K562 (cell line): ENCODE measurements at regions not wholly inside any gene's neighbourhood (a gene's known extent, or its start where the extent isn't known, plus 50 kb on each side); places are given as distances from the start of the nearest gene placed in this dataset.

ENCODE experiments used
- ATAC-seq: fragments of 200-7000 bp; cut with Tn5 transposase; 3 replicates; pipeline ENCODE4 v1.9.1; 2020; ENCODE audit warnings: moderate library complexity
- BruUV-seq: library from RNA; stranded (reverse); fragments of 400-500 nt; replicated peaks from 2 replicates; lab custom pipeline; 2021; lab: Mats Ljungman, UMichigan
- CTCF ChIA-PET: fragments of 300-600 bp; formaldehyde crosslinking; extraction: SDS; loops from one replicate; lab custom pipeline; 2021; ENCODE audit warnings: low intra/inter-chr PET ratio; lab: Yijun Ruan, JAX
- POLR2A ChIA-PET: fragments of 300-600, 350-650 bp; sonication (Branson Sonifier 250); formaldehyde crosslinking; extraction: SDS; loops from one replicate; lab custom pipeline; 2021; ENCODE audit warnings: antibody characterized with exemption, inconsistent platforms; lab: Yijun Ruan, JAX
- DNase-seq, 4 experiments: peaks; one replicate each; pipeline versions ENCODE4 v3.0.0 to v3.0.0-alpha.2; 2011 to 2018; ENCODE audit warnings: low spot score in 3 of 4, mixed read lengths in 3 of 4; ENCODE audit errors: extremely low read depth in 1 of 4
- FAIRE-seq: peaks from 2 replicates; lab custom pipeline; 2011; peaks lifted over from hg19 to GRCh38; lab: Jason Lieb, UNC
- H2AFZ ChIP-seq: 2 replicates; pipeline ENCODE4 v1.6.0; 2011; ENCODE audit warnings: low read depth, low read length, control low read depth, inconsistent platforms
- H3K27ac ChIP-seq: fragments of 200-600 bp; 3 replicates; pipeline ENCODE4 v1.8.0; 2011; ENCODE audit warnings: low read depth, mild to moderate bottlenecking, control low read depth, inconsistent platforms, low read length, moderate library complexity, mixed read lengths; ENCODE audit errors: extremely low read depth
- H3K27me3 ChIP-seq, 2 experiments: fragments of 300-600 bp in 1 of 2; 2 replicates in 1 of 2; 3 replicates in 1 of 2; pipeline versions ENCODE4 v1.6.0 to v1.8.0; 2011; ENCODE audit warnings: inconsistent platforms in 2 of 2, low read length in 2 of 2, mild to moderate bottlenecking in 1 of 2, mixed read lengths in 1 of 2, moderate library complexity in 1 of 2; ENCODE audit not compliant: control insufficient read depth in 2 of 2, insufficient read depth in 2 of 2
- H3K36me3 ChIP-seq: fragments of 300-600 bp; 3 replicates; pipeline ENCODE4 v1.8.0; 2011; ENCODE audit warnings: mild to moderate bottlenecking, low read length, inconsistent platforms; ENCODE audit not compliant: control insufficient read depth, insufficient read depth
- H3K4me1 ChIP-seq, 2 experiments: fragments of 200-600 bp in 1 of 2; replicated peaks in 1 of 2; 2 replicates in 1 of 2; 3 replicates in 1 of 2; pipeline versions ENCODE4 v1.5.1 to v1.8.0; 2011; ENCODE audit warnings: inconsistent platforms in 2 of 2, low read length in 2 of 2, mild to moderate bottlenecking in 1 of 2, mixed read lengths in 1 of 2, moderate library complexity in 1 of 2; ENCODE audit not compliant: control insufficient read depth in 2 of 2, insufficient read depth in 2 of 2
- H3K4me2 ChIP-seq: 2 replicates; pipeline ENCODE4 v1.6.1; 2011; ENCODE audit warnings: low read length, control low read depth, inconsistent platforms, mixed read lengths; ENCODE audit not compliant: insufficient read depth
- H3K4me3 ChIP-seq: fragments of 200-600 bp; sonication (generic), shearing (Covaris generic); 2 replicates; pipeline ENCODE4 v1.5.1; 2016; ENCODE audit warnings: control low read depth, inconsistent platforms
- H3K79me2 ChIP-seq: fragments of 200-600 bp; 3 replicates; pipeline ENCODE4 v1.8.0; 2011; ENCODE audit warnings: low read length, inconsistent platforms; ENCODE audit not compliant: control insufficient read depth, insufficient read depth
- H3K9ac ChIP-seq, 2 experiments: 2 replicates each; pipeline versions ENCODE4 v1.6.0 to v1.6.1; 2011; ENCODE audit warnings: low read depth in 2 of 2, low read length in 2 of 2, control low read depth in 1 of 2, inconsistent platforms in 1 of 2, mild to moderate bottlenecking in 1 of 2, mixed read lengths in 1 of 2; ENCODE audit not compliant: insufficient read depth in 1 of 2
- H3K9me1 ChIP-seq: one replicate; pipeline ENCODE4 v1.6.0; 2011; ENCODE audit warnings: inconsistent platforms, mild to moderate bottlenecking, low read length, moderate library complexity; ENCODE audit not compliant: control insufficient read depth, insufficient read depth
- H3K9me3 ChIP-seq: replicated peaks from 2 replicates; pipeline ENCODE4 v1.5.1; 2011; ENCODE audit warnings: low read depth, low read length, inconsistent platforms; ENCODE audit not compliant: control insufficient read depth, insufficient read depth
- H4K20me1 ChIP-seq: replicated peaks from 2 replicates; pipeline ENCODE4 v1.6.1; 2011; ENCODE audit warnings: low read length, inconsistent platforms, mixed read lengths; ENCODE audit not compliant: control insufficient read depth, insufficient read depth
- CEBPG ChIP-seq, 3 experiments: fragments of 200-800 bp in 1 of 3; sonication (Bioruptor generic) in 1 of 3; sonication (generic) in 1 of 3; formaldehyde crosslinking in 1 of 3; IDR thresholded peaks in 2 of 3; conservative IDR thresholded peaks in 1 of 3; 2 replicates each; pipeline versions ENCODE4 v1.6.1 to v1.8.0; 2016 to 2022; ENCODE audit warnings: missing compliant biosample characterization in 2 of 3, missing genetic modification characterization in 2 of 3, mild to moderate bottlenecking in 1 of 3, missing genetic modification reagents in 1 of 3
- FOXM1 ChIP-seq, 2 experiments: fragments of 450-650 bp in 1 of 2; sonication (generic) in 1 of 2; formaldehyde crosslinking in 1 of 2; IDR thresholded peaks; 2 replicates each; pipeline versions ENCODE4 v1.6.1 to v1.9.0; 2017 to 2022; ENCODE audit warnings: low read depth in 2 of 2, mild to moderate bottlenecking in 2 of 2, missing genetic modification reagents in 1 of 2, moderate library complexity in 1 of 2
- IRF9 ChIP-seq: fragments of 450-650 bp; IDR thresholded peaks from 2 replicates; pipeline ENCODE4 v1.6.1; 2016; ENCODE audit warnings: missing biosample characterization, missing genetic modification characterization
- NELFE ChIP-seq: IDR thresholded peaks from 2 replicates; pipeline ENCODE4 v1.6.1; 2011; ENCODE audit warnings: mild to moderate bottlenecking; ENCODE audit not compliant: insufficient read depth, insufficient read length
- OTX1 ChIP-seq: fragments of 450-650 bp; formaldehyde crosslinking; IDR thresholded peaks from 2 replicates; pipeline ENCODE4 v1.4.0; 2022; ENCODE audit warnings: mild to moderate bottlenecking
- PATZ1 ChIP-seq: fragments of 250-450 bp; sonication (Bioruptor Pico); IDR thresholded peaks from 2 replicates; pipeline ENCODE4 v1.5.0; 2020; ENCODE audit warnings: mild to moderate bottlenecking, borderline replicate concordance
- PTBP1 ChIP-seq: fragments of 200-400 bp; formaldehyde crosslinking; IDR thresholded peaks from 2 replicates; pipeline ENCODE4 v1.6.1; 2017; ENCODE audit warnings: low read depth, low read length
- RBM15 ChIP-seq: fragments of 200-400 bp; formaldehyde crosslinking; IDR thresholded peaks from 2 replicates; pipeline ENCODE4 v1.6.1; 2018; ENCODE audit warnings: mild to moderate bottlenecking, low read length, moderate library complexity; ENCODE audit not compliant: insufficient read depth
- RFX5 ChIP-seq: IDR thresholded peaks from 2 replicates; pipeline ENCODE4 v1.6.1; 2011; ENCODE audit warnings: low read depth, mild to moderate bottlenecking, improper control_type of control experiment, low read length
- SAFB ChIP-seq: fragments of 200-400 bp; formaldehyde crosslinking; IDR thresholded peaks from 2 replicates; pipeline ENCODE4 v1.6.1; 2017; ENCODE audit warnings: low read depth, low read length, borderline replicate concordance
- SREBF1 ChIP-seq: fragments of 150-350 bp; IDR thresholded peaks from 2 replicates; pipeline ENCODE4 v1.6.1; 2014; ENCODE audit warnings: antibody characterized with exemption, low read depth, low read length, borderline replicate concordance
- TCFL5 ChIP-seq: fragments of 250-450 bp; sonication (Bioruptor Pico); conservative IDR thresholded peaks from 2 replicates; pipeline ENCODE4 v1.6.1; 2021; ENCODE audit warnings: mild to moderate bottlenecking, moderate library complexity, matching md5 sums
- TEAD2 ChIP-seq: fragments of 450-650 bp; IDR thresholded peaks from 2 replicates; pipeline ENCODE4 v1.6.1; 2016; ENCODE audit warnings: missing genetic modification characterization, control low read depth, missing compliant biosample characterization
- ZNF143 ChIP-seq: sonication (generic); formaldehyde crosslinking; IDR thresholded peaks from 2 replicates; pipeline ENCODE4 v1.9.0; 2022; ENCODE audit warnings: mild to moderate bottlenecking, missing genetic modification reagents
- ZNF224 ChIP-seq: sonication (generic); formaldehyde crosslinking; IDR thresholded peaks from 2 replicates; pipeline ENCODE4 v1.8.0; 2022; ENCODE audit warnings: mild to moderate bottlenecking, missing genetic modification reagents
- ZNF444 ChIP-seq: fragments of 250-450 bp; sonication (Bioruptor Pico); IDR thresholded peaks from 2 replicates; pipeline ENCODE4 v1.4.0; 2020; ENCODE audit warnings: mild to moderate bottlenecking, moderate library complexity
- WGBS: fragments of 100-300 bp; shearing (Covaris generic); methylation state at CpG from one replicate; pipeline ENCODE4 v1.1.6; 2016; ENCODE audit warnings: low coverage, mixed read lengths; ENCODE audit not compliant: insufficient coverage; ENCODE audit errors: missing lambda C conversion rate; 5-methylcytosine and 5-hydroxymethylcytosine counted together
- in situ Hi-C: fragments of 300-500 bp; cut with MboI; formaldehyde crosslinking; loops from 4 replicates; pipeline ENCODE4 v1.15.0; 2018; ENCODE audit warnings: inconsistent platforms, mixed read lengths
- intact Hi-C: fragments of 100-400 bp; cut with micrococcal nuclease; formaldehyde crosslinking; loops from 2 replicates; pipeline ENCODE4 v1.14.2; 2022

GRCh38 chr3:72281551-72281950, 496.6 kb upstream of the PROK2 start:
- DNase-seq: no peak
- no peaks in the 10 kb centered on the region for H3K9me3 ChIP-seq
- H3K36me3 ChIP-seq: no peaks in the 10 kb centered on the region
- no peak overlapping the region for H3K9ac ChIP-seq
- peak overlapping the region; percentile 93 for H2AFZ ChIP-seq
- no peaks in the 10 kb centered on the region for H3K27me3 ChIP-seq
- in situ Hi-C loops (no loop called here), intact Hi-C loops (no loop called here)
- H3K27ac ChIP-seq: no peak overlapping the region
- ATAC-seq: no peak
- POLR2A ChIA-PET: no interaction called here
- H4K20me1 ChIP-seq: no peaks in the 10 kb centered on the region
- peaks cover 3% of the 10 kb centered on the region for H3K9me1 ChIP-seq
- 25% methylated on average over 1 of the region's 5 CpGs for WGBS
- BruUV-seq: no TSS peak
- CTCF ChIA-PET: no interaction called here
- no peak overlapping the region for H3K4me3 ChIP-seq
- H3K4me2 ChIP-seq: no peak overlapping the region
- no peaks in the 10 kb centered on the region for H3K79me2 ChIP-seq
- peaks cover 13 to 33% of the 10 kb centered on the region in 2 experiments for H3K4me1 ChIP-seq
- FAIRE-seq: no peak
- TF ChIP-seq NELFE: no peak
- no peak for TF ChIP-seq PTBP1
- TF ChIP-seq IRF9 (tag): no peak
- TF ChIP-seq ZNF444: no peak
- TF ChIP-seq ZNF224 (CRISPR knock-in tag): no peak
- no peak for TF ChIP-seq TCFL5 (CRISPR knock-in tag)
- no peak for TF ChIP-seq ZNF143 (CRISPR knock-in tag)
- no peak for TF ChIP-seq PATZ1 (CRISPR knock-in tag)
- no peak for TF ChIP-seq OTX1 (CRISPR knock-in tag)
- TF ChIP-seq TEAD2 (tag): no peak
- no peak for TF ChIP-seq SREBF1
- no peak for TF ChIP-seq SAFB
- no peak for TF ChIP-seq FOXM1 (IDR thresholded peaks at IDR 0.05; ENCODE audit: low read depth)
- no peak for TF ChIP-seq FOXM1 (CRISPR knock-in tag; IDR thresholded peaks at IDR 0.05; ENCODE audit: low read depth)
- TF ChIP-seq RBM15: no peak
- no peak for TF ChIP-seq RFX5
- TF ChIP-seq CEBPG (CRISPR knock-in tag; IDR thresholded peaks at IDR 0.05): no peak
- no peak for TF ChIP-seq CEBPG (tag; conservative IDR thresholded peaks at IDR 0.05 in 1 of 2, IDR thresholded peaks at IDR 0.05 in 1 of 2)
